IMR-90 (cell line): ENCODE measurements at regions not wholly inside any gene's neighbourhood (a gene's known extent, or its start where the extent isn't known, plus 50 kb on each side); places are given as distances from the start of the nearest gene placed in this dataset.

Source experiments
- ATAC-seq: fragments of 200-7000 bp; cut with Tn5 transposase; 2 replicates; pipeline ENCODE4 v1.9.1; 2020; ENCODE audit warnings: low read depth, mild to moderate bottlenecking, moderate library complexity
- BruUV-seq: library from RNA; stranded (reverse); fragments of 400-500 nt; replicated peaks from 2 replicates; lab custom pipeline; 2021; lab: Mats Ljungman, UMichigan
- CTCF ChIA-PET: fragments of 300-600 bp; formaldehyde crosslinking; extraction: SDS; loops from one replicate; lab custom pipeline; 2021; ENCODE audit warnings: antibody characterized with exemption; lab: Yijun Ruan, JAX
- POLR2A ChIA-PET: fragments of 300-600 bp; sonication (Branson Sonifier 250); formaldehyde crosslinking; loops from one replicate; lab custom pipeline; 2022; ENCODE audit warnings: antibody characterized with exemption; ENCODE audit not compliant: unreplicated experiment; lab: Charles Lee
- DNase-seq: peaks from one replicate; pipeline ENCODE4 v3.0.0; 2013
- H2AFZ ChIP-seq: replicated peaks from 2 replicates; pipeline ENCODE3; 2013; ENCODE audit warnings: low read length, mild to moderate bottlenecking; ENCODE audit not compliant: poor library complexity
- H2AK5ac ChIP-seq: 2 replicates; pipeline ENCODE4 v1.6.1; 2013; ENCODE audit warnings: low read depth, low read length, inconsistent platforms
- H2AK9ac ChIP-seq: replicated peaks from 2 replicates; pipeline ENCODE3; 2013; ENCODE audit warnings: mild to moderate bottlenecking, low read depth, low read length, moderate library complexity; ENCODE audit not compliant: poor library complexity
- H2BK120ac ChIP-seq: 2 replicates; pipeline ENCODE4 v1.6.1; 2013; ENCODE audit warnings: low read depth, low read length, inconsistent platforms
- H2BK15ac ChIP-seq: 3 replicates; pipeline ENCODE4 v1.6.1; 2013; ENCODE audit warnings: low read depth, low read length, inconsistent platforms
- H2BK20ac ChIP-seq: 2 replicates; pipeline ENCODE4 v1.6.1; 2013; ENCODE audit warnings: low read depth, mild to moderate bottlenecking, inconsistent platforms, low read length, moderate library complexity
- H2BK5ac ChIP-seq: 2 replicates; pipeline ENCODE4 v1.6.1; 2013; ENCODE audit warnings: mild to moderate bottlenecking, low read depth, low read length, inconsistent platforms; ENCODE audit not compliant: poor library complexity, severe bottlenecking
- H3K14ac ChIP-seq: replicated peaks from 2 replicates; pipeline ENCODE4 v1.6.1; 2013; ENCODE audit warnings: low read depth, low read length, inconsistent platforms
- H3K18ac ChIP-seq: 2 replicates; pipeline ENCODE4 v1.6.1; 2013; ENCODE audit warnings: low read depth, low read length, control low read depth
- H3K23ac ChIP-seq: 2 replicates; pipeline ENCODE4 v1.6.1; 2013; ENCODE audit warnings: low read depth, low read length, inconsistent platforms
- H3K27ac ChIP-seq: 2 replicates; pipeline ENCODE4 v1.5.1; 2013; ENCODE audit warnings: mild to moderate bottlenecking, control low read depth, low read length; ENCODE audit not compliant: insufficient read depth
- H3K27me3 ChIP-seq: 2 replicates; pipeline ENCODE4 v1.6.1; 2013; ENCODE audit warnings: low read length; ENCODE audit not compliant: control insufficient read depth, insufficient read depth
- H3K36me3 ChIP-seq: 2 replicates; pipeline ENCODE4 v1.6.1; 2013; ENCODE audit warnings: low read length, mixed read lengths; ENCODE audit not compliant: control insufficient read depth, insufficient read depth
- H3K4ac ChIP-seq: 2 replicates; pipeline ENCODE4 v1.6.1; 2013; ENCODE audit warnings: low read depth, low read length, inconsistent platforms
- H3K4me1 ChIP-seq: 2 replicates; pipeline ENCODE4 v1.6.1; 2013; ENCODE audit warnings: low read length, mixed read lengths; ENCODE audit not compliant: control insufficient read depth, insufficient read depth
- H3K4me2 ChIP-seq: 2 replicates; pipeline ENCODE4 v1.6.1; 2013; ENCODE audit warnings: low read depth, mild to moderate bottlenecking, control low read depth, low read length, moderate library complexity
- H3K4me3 ChIP-seq: 2 replicates; pipeline ENCODE4 v1.5.1; 2013; ENCODE audit warnings: low read depth, mild to moderate bottlenecking, control low read depth, low read length, moderate library complexity; ENCODE audit not compliant: insufficient read depth
- H3K56ac ChIP-seq: 2 replicates; pipeline ENCODE4 v1.6.1; 2013; ENCODE audit warnings: low read length, inconsistent platforms; ENCODE audit not compliant: insufficient read depth; ENCODE audit errors: extremely low read depth
- H3K79me1 ChIP-seq, 2 experiments: 2 replicates each; pipeline ENCODE4 v1.6.1; 2013; ENCODE audit warnings: low read length in 2 of 2, inconsistent platforms in 1 of 2, low read depth in 1 of 2
- H3K9ac ChIP-seq: 2 replicates; pipeline ENCODE4 v1.6.1; 2013; ENCODE audit warnings: low read depth, low read length, control low read depth
- H3K9me1 ChIP-seq: 2 replicates; pipeline ENCODE4 v1.6.1; 2013; ENCODE audit warnings: low read length, inconsistent platforms; ENCODE audit not compliant: insufficient read depth
- H3K9me3 ChIP-seq: 2 replicates; pipeline ENCODE4 v1.6.1; 2013; ENCODE audit warnings: low read length; ENCODE audit not compliant: control insufficient read depth, insufficient read depth
- H4K20me1 ChIP-seq: 2 replicates; pipeline ENCODE4 v1.6.1; 2013; ENCODE audit warnings: low read length, inconsistent platforms; ENCODE audit not compliant: insufficient read depth
- H4K5ac ChIP-seq: 2 replicates; pipeline ENCODE4 v1.6.1; 2013; ENCODE audit warnings: mild to moderate bottlenecking, low read depth, low read length, control low read depth
- H4K8ac ChIP-seq, 2 experiments: 2 replicates each; pipeline ENCODE4 v1.6.1; 2013; ENCODE audit warnings: low read depth in 2 of 2, low read length in 2 of 2, control low read depth in 1 of 2, inconsistent platforms in 1 of 2
- H4K91ac ChIP-seq: 2 replicates; pipeline ENCODE4 v1.6.1; 2013; ENCODE audit warnings: low read depth, low read length, inconsistent platforms; ENCODE audit not compliant: insufficient read depth
- CEBPB ChIP-seq: IDR thresholded peaks from 2 replicates; pipeline ENCODE4 v1.6.1; 2012; ENCODE audit warnings: low read depth, low read length, improper control_type of control experiment
- CHD1 ChIP-seq: IDR thresholded peaks from 2 replicates; pipeline ENCODE4 v1.6.1; 2012; ENCODE audit warnings: low read depth, low read length, improper control_type of control experiment
- FOS ChIP-seq: fragments of 150-350 bp; IDR thresholded peaks from 2 replicates; pipeline ENCODE4 v1.6.1; 2016; ENCODE audit warnings: low read depth, low read length
- NFE2L2 ChIP-seq: fragments of 150-350 bp; IDR thresholded peaks from 2 replicates; pipeline ENCODE4 v1.6.1; 2016; ENCODE audit warnings: low read depth, mild to moderate bottlenecking, low read length
- POLR2A ChIP-seq: IDR thresholded peaks from 2 replicates; pipeline ENCODE4 v1.6.1; 2012; ENCODE audit warnings: mild to moderate bottlenecking, low read depth, low read length
- RCOR1 ChIP-seq: IDR thresholded peaks from 2 replicates; pipeline ENCODE4 v1.6.1; 2012; ENCODE audit warnings: mild to moderate bottlenecking, low read length, improper control_type of control experiment; ENCODE audit not compliant: insufficient replicate concordance
- WGBS, 2 experiments: methylation state at CpG; one replicate each; pipeline versions ENCODE4 v1.1.5 to v1.1.7; 2013; ENCODE audit warnings: missing lambda C conversion rate in 2 of 2; ENCODE audit not compliant: insufficient read length in 1 of 2; ENCODE audit errors: extremely low coverage in 2 of 2; 5-methylcytosine and 5-hydroxymethylcytosine counted together
- dilution Hi-C: fragments of 300-500 bp; cut with HindIII; formaldehyde crosslinking; loops from one replicate; pipeline ENCODE4 v1.14.3; 2018; ENCODE audit warnings: low sequenced_read_pairs; ENCODE audit not compliant: unreplicated experiment
- in situ Hi-C: fragments of 300-500 bp; cut with MboI; formaldehyde crosslinking; loops from 3 replicates; pipeline ENCODE4 v1.14.3; 2019; ENCODE audit warnings: low sequenced_read_pairs, inconsistent platforms, mixed read lengths
- intact Hi-C: fragments of 100-400 bp; cut with micrococcal nuclease; formaldehyde crosslinking; loops from 2 replicates; pipeline ENCODE4 v1.10.0; 2022
- TF ChIP-seq, protein P1 (sequence below): fragments of 150-350 bp; IDR thresholded peaks from 2 replicates; pipeline ENCODE4 v1.6.1; 2016; ENCODE audit warnings: low read depth, mild to moderate bottlenecking, low read length, moderate library complexity, borderline replicate concordance

DNA sequence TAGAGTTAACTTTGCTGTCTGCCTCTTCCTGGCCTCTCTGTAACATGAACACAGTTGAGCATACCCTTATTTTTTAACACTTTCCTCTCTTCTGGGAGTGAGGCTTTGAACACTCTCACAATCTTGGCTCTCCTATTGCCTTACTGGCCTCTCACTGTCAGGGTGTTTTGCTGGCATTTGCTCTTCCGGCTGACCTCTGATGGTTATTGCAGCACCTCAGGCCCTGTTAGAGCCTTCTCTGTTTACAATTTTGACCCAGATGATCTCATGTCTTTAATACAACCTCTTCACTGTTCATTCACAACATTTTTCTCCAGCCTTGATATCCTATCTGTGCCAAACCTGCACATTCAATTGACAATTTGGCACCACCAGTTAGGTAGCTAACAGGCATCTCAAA lies 357.8 kb upstream of the USP15 start:
- no peak for ATAC-seq
- Histone ChIP-seq H4K5ac (no peak overlapping the region), H3K79me1 (no peaks in the 10 kb centered on the region), H3K56ac (no peak overlapping the region), H3K9me3 (peaks cover 11% of the 10 kb centered on the region), H3K4ac (no peak overlapping the region), H3K4me3 (no peak overlapping the region), H4K8ac (no peak overlapping the region), H3K4me1 (no peaks in the 10 kb centered on the region), H3K27ac (no peak overlapping the region), H3K14ac (no peak overlapping the region), H2BK15ac (no peak overlapping the region), H2AK9ac (no peak overlapping the region), H3K9me1 (no peaks in the 10 kb centered on the region), H4K20me1 (no peaks in the 10 kb centered on the region), H3K9ac (no peak overlapping the region), H3K18ac (no peak overlapping the region), H2AK5ac (no peak overlapping the region), H3K36me3 (no peaks in the 10 kb centered on the region), H3K23ac (no peak overlapping the region), H2BK120ac (no peak overlapping the region), H2BK5ac (no peak overlapping the region), H3K4me2 (no peak overlapping the region), H3K27me3 (no peaks in the 10 kb centered on the region), H2AFZ (no peak overlapping the region), H2BK20ac (no peak overlapping the region), H4K91ac (no peak overlapping the region)
- DNase-seq = no peak
- BruUV-seq = no TSS peak
- in situ Hi-C loops = no loop called here
- intact Hi-C loops = no loop called here
- CTCF ChIA-PET = no interaction called here
- POLR2A ChIA-PET = no interaction called here
- dilution Hi-C loops = no loop called here
- no peak for TF ChIP-seq CEBPB
- TF ChIP-seq POLR2A = no peak
- TF ChIP-seq CHD1 = no peak
- TF ChIP-seq, protein P1, sequence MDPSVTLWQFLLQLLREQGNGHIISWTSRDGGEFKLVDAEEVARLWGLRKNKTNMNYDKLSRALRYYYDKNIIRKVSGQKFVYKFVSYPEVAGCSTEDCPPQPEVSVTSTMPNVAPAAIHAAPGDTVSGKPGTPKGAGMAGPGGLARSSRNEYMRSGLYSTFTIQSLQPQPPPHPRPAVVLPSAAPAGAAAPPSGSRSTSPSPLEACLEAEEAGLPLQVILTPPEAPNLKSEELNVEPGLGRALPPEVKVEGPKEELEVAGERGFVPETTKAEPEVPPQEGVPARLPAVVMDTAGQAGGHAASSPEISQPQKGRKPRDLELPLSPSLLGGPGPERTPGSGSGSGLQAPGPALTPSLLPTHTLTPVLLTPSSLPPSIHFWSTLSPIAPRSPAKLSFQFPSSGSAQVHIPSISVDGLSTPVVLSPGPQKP = no peak
- TF ChIP-seq RCOR1 = no peak
- TF ChIP-seq FOS = no peak
- TF ChIP-seq NFE2L2 = no peak
- WGBS, 2 experiments = 33% methylated on average over 1 of the region's 1 CpG; no CpG with 5 or more reads in 1 of the 2 experiments
